Fibroblast of lung (primary cell): ENCODE measurements at regions not wholly inside any gene's neighbourhood (a gene's known extent, or its start where the extent isn't known, plus 50 kb on each side); places are given as distances from the start of the nearest gene placed in this dataset.

Source experiments
- DNase-seq, 2 donors: peaks; one replicate each; pipeline versions ENCODE4 v3.0.0 to v3.0.0-alpha.2; 2010; ENCODE audit warnings: low read depth in 2 of 2
- H2AFZ ChIP-seq: 2 replicates; pipeline ENCODE4 v1.5.1; 2012; ENCODE audit warnings: low read length, control low read depth, inconsistent platforms
- H3K27ac ChIP-seq: 2 replicates; pipeline ENCODE4 v1.5.1; 2011; ENCODE audit warnings: low read length, control low read depth; ENCODE audit not compliant: insufficient read depth
- H3K27me3 ChIP-seq: 2 replicates; pipeline ENCODE4 v1.5.1; 2011; ENCODE audit warnings: mild to moderate bottlenecking, low read length; ENCODE audit not compliant: control insufficient read depth, insufficient read depth
- H3K36me3 ChIP-seq: 2 replicates; pipeline ENCODE4 v1.5.1; 2011; ENCODE audit warnings: low read length; ENCODE audit not compliant: control insufficient read depth, insufficient read depth
- H3K4me1 ChIP-seq: 2 replicates; pipeline ENCODE4 v1.5.1; 2011; ENCODE audit warnings: low read length; ENCODE audit not compliant: control insufficient read depth, insufficient read depth; ENCODE audit errors: extremely low read depth
- H3K4me2 ChIP-seq: 2 replicates; pipeline ENCODE4 v1.5.1; 2011; ENCODE audit warnings: low read length, control low read depth; ENCODE audit not compliant: insufficient read depth; ENCODE audit errors: extremely low read depth
- H3K4me3 ChIP-seq, 4 experiments: fragments of 200-600 bp in 1 of 4; sonication (generic) in 1 of 4; replicated peaks in 1 of 4; 2 replicates each; pipeline ENCODE4 v1.5.1; 2011 to 2016; ENCODE audit warnings: low read length in 4 of 4, low read depth in 3 of 4, mild to moderate bottlenecking in 3 of 4, control low read depth in 2 of 4, inconsistent platforms in 1 of 4, mixed read lengths in 1 of 4; ENCODE audit not compliant: insufficient read depth in 1 of 4; ENCODE audit errors: control extremely low read depth in 1 of 4
- H3K79me2 ChIP-seq: 2 replicates; pipeline ENCODE4 v1.5.1; 2012; ENCODE audit warnings: mild to moderate bottlenecking, low read length, inconsistent platforms; ENCODE audit not compliant: control insufficient read depth, insufficient read depth
- H3K9ac ChIP-seq: 2 replicates; pipeline ENCODE4 v1.5.1; 2011; ENCODE audit warnings: mild to moderate bottlenecking, low read length, control low read depth; ENCODE audit not compliant: insufficient read depth
- H3K9me3 ChIP-seq: 2 replicates; pipeline ENCODE4 v1.5.1; 2012; ENCODE audit warnings: low read depth, low read length; ENCODE audit not compliant: control insufficient read depth, insufficient read depth
- H4K20me1 ChIP-seq: 2 replicates; pipeline ENCODE4 v1.5.1; 2011; ENCODE audit warnings: low read length; ENCODE audit not compliant: control insufficient read depth, insufficient read depth; ENCODE audit errors: extremely low read depth
- EZH2 ChIP-seq: IDR thresholded peaks from 2 replicates; pipeline ENCODE4 v1.5.1; 2012; ENCODE audit warnings: low read length, control low read depth, mild to moderate bottlenecking; ENCODE audit errors: missing control alignments
- TF ChIP-seq, protein P1 (sequence below), 2 donors: IDR thresholded peaks in 1 of 2; conservative IDR thresholded peaks in 1 of 2; 1 replicate in 1 of 2; 2 replicates in 1 of 2; pipeline ENCODE4 v1.5.1; 2011 to 2012; ENCODE audit warnings: low read length in 2 of 2, control low read depth in 1 of 2, inconsistent platforms in 1 of 2, low read depth in 1 of 2, mild to moderate bottlenecking in 1 of 2

- no peak overlapping the region for H3K27ac ChIP-seq
- no peak for DNase-seq
- H4K20me1 ChIP-seq = no peaks in the 10 kb centered on the region
- no peaks in the 10 kb centered on the region for H3K9me3 ChIP-seq
- no peak for TF ChIP-seq EZH2
- TF ChIP-seq, protein P1, sequence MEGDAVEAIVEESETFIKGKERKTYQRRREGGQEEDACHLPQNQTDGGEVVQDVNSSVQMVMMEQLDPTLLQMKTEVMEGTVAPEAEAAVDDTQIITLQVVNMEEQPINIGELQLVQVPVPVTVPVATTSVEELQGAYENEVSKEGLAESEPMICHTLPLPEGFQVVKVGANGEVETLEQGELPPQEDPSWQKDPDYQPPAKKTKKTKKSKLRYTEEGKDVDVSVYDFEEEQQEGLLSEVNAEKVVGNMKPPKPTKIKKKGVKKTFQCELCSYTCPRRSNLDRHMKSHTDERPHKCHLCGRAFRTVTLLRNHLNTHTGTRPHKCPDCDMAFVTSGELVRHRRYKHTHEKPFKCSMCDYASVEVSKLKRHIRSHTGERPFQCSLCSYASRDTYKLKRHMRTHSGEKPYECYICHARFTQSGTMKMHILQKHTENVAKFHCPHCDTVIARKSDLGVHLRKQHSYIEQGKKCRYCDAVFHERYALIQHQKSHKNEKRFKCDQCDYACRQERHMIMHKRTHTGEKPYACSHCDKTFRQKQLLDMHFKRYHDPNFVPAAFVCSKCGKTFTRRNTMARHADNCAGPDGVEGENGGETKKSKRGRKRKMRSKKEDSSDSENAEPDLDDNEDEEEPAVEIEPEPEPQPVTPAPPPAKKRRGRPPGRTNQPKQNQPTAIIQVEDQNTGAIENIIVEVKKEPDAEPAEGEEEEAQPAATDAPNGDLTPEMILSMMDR (conservative IDR thresholded peaks at IDR 0.05 in 1 of 2, IDR thresholded peaks at IDR 0.05 in 1 of 2; ENCODE audit: low read depth in 1 of 2, low read length in 2 of 2) = no peak
- no peaks in the 10 kb centered on the region for H3K36me3 ChIP-seq
- H3K4me3 ChIP-seq = no peak overlapping the region
- no peaks in the 10 kb centered on the region for H3K27me3 ChIP-seq
- no peak overlapping the region for H2AFZ ChIP-seq
- no peaks in the 10 kb centered on the region for H3K79me2 ChIP-seq
- no peak overlapping the region for H3K9ac ChIP-seq
- H3K4me1 ChIP-seq = no peaks in the 10 kb centered on the region
- H3K4me2 ChIP-seq = no peak overlapping the region
Measured at GRCh38 chr21:28783641-28784185, 209.0 kb downstream of the LTN1 start.

DNA sequence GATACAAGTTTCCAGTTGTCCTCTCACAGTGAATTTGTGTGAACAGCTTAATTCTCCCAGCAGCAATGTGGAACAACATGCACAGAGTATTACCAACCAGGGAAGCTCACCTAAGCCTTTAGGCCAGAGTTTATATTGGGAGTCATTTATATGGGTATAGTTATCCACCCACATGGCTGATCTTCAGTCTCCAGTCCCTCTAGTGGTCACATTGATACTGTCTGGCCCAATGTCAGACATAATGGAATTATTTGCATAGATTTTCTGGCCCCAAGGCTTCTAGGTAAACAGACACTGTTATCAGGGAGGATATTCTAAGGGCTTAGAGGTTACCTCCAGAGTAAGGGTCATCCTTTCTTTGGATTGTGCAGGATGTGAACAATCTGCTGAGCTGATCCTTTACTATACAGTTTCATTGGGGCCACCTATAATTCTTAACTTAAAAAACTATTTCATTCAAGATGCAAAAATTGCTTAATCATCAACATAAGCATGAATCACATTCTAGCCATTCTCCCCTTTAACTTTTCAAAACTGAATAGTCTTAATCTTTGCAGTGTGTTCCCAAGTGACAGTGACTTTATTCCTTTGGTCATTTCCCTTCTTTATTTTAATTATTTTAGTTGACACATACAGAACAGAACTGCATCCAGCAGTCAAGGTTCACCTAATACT lies 210.9 kb downstream of the LTN1 start:
- Histone ChIP-seq H3K27ac (no peak overlapping the region), H3K4me1 (no peaks in the 10 kb centered on the region), H3K36me3 (no peaks in the 10 kb centered on the region), H3K9me3 (no peaks in the 10 kb centered on the region), H3K4me3 (no peak overlapping the region), H2AFZ (no peak overlapping the region), H3K27me3 (no peaks in the 10 kb centered on the region), H3K4me2 (no peak overlapping the region), H3K9ac (no peak overlapping the region), H3K79me2 (no peaks in the 10 kb centered on the region), H4K20me1 (no peaks in the 10 kb centered on the region)
- DNase-seq = peak in 1 of 2 donors; percentile 66
- TF ChIP-seq, protein P1 (conservative IDR thresholded peaks at IDR 0.05 in 1 of 2, IDR thresholded peaks at IDR 0.05 in 1 of 2; ENCODE audit: low read depth in 1 of 2, low read length in 2 of 2) = peak; percentile 53 to 65
- TF ChIP-seq EZH2 = no peak

GRCh38 chr21:28779914-28780313 lies 212.8 kb downstream of the LTN1 start:
- Histone ChIP-seq H4K20me1 (no peaks in the 10 kb centered on the region), H2AFZ (no peak overlapping the region), H3K4me1 (peaks cover 2% of the 10 kb centered on the region), H3K27ac (no peak overlapping the region), H3K36me3 (no peaks in the 10 kb centered on the region), H3K79me2 (no peaks in the 10 kb centered on the region), H3K4me3 (no peak overlapping the region), H3K4me2 (no peak overlapping the region), H3K9me3 (no peaks in the 10 kb centered on the region), H3K9ac (no peak overlapping the region), H3K27me3 (no peaks in the 10 kb centered on the region)
- TF ChIP-seq EZH2 = no peak
- TF ChIP-seq, protein P1 (conservative IDR thresholded peaks at IDR 0.05 in 1 of 2, IDR thresholded peaks at IDR 0.05 in 1 of 2; ENCODE audit: low read depth in 1 of 2, low read length in 2 of 2) = no peak
- DNase-seq = no peak
